Neural cell (in vitro differentiated cells): ENCODE measurements at regions not wholly inside any gene's neighbourhood (a gene's known extent, or its start where the extent isn't known, plus 50 kb on each side); places are given as distances from the start of the nearest gene placed in this dataset.

Experiments
- H2AFZ ChIP-seq: fragments of 200-600, 300-800 bp; sonication (generic), shearing (Covaris generic); 2 replicates; pipeline ENCODE4 v1.6.0; 2014; ENCODE audit warnings: low read depth, mild to moderate bottlenecking, antibody characterized with exemption, low read length, moderate library complexity
- H3F3A ChIP-seq: fragments of 200-600 bp; shearing (Covaris generic); 2 replicates; pipeline ENCODE4 v1.6.1; 2016; ENCODE audit warnings: mild to moderate bottlenecking, moderate library complexity, mixed read lengths, antibody characterized with exemption, low read length; ENCODE audit not compliant: insufficient read depth, poor library complexity, severe bottlenecking
- H3K27ac ChIP-seq: fragments of 200-600, 300-800 bp; sonication (generic), shearing (Covaris generic); 2 replicates; pipeline ENCODE4 v1.5.1; 2014; ENCODE audit warnings: mild to moderate bottlenecking, low read length, moderate library complexity
- H3K27me3 ChIP-seq: fragments of 300-800, 200-600 bp; sonication (generic), shearing (Covaris generic); 2 replicates; pipeline ENCODE4 v1.6.0; 2014; ENCODE audit warnings: mild to moderate bottlenecking, low read depth, low read length, moderate library complexity; ENCODE audit not compliant: insufficient read depth
- H3K36me3 ChIP-seq: fragments of 300-800, 200-600 bp; sonication (generic), shearing (Covaris generic); 2 replicates; pipeline ENCODE4 v1.5.1; 2014; ENCODE audit warnings: mild to moderate bottlenecking, antibody characterized with exemption, low read length, moderate library complexity; ENCODE audit not compliant: insufficient read depth
- H3K4me2 ChIP-seq: fragments of 300-800, 200-600 bp; sonication (generic), shearing (Covaris generic); 2 replicates; pipeline ENCODE4 v1.6.0; 2014; ENCODE audit warnings: mild to moderate bottlenecking, low read length
- H3K4me3 ChIP-seq: fragments of 300-800, 200-600 bp; sonication (generic), shearing (Covaris generic); 2 replicates; pipeline ENCODE4 v1.5.1; 2014; ENCODE audit warnings: mild to moderate bottlenecking, low read length, moderate library complexity
- H3K79me2 ChIP-seq: fragments of 200-600 bp; shearing (Covaris generic); replicated peaks from 2 replicates; pipeline ENCODE4 v1.6.0; 2014; ENCODE audit warnings: mild to moderate bottlenecking, low read length, moderate library complexity; ENCODE audit not compliant: insufficient read depth
- H3K9ac ChIP-seq: fragments of 300-800, 200-600 bp; sonication (generic), shearing (Covaris generic); 2 replicates; pipeline ENCODE4 v1.6.1; 2016; ENCODE audit warnings: mild to moderate bottlenecking, low read length, mixed read lengths
- H3K9me2 ChIP-seq: fragments of 200-600 bp; shearing (Covaris generic); 2 replicates; pipeline ENCODE4 v1.6.1; 2016; ENCODE audit warnings: mild to moderate bottlenecking, low read length, mixed read lengths; ENCODE audit not compliant: insufficient read depth
- H3K9me3 ChIP-seq: fragments of 200-600, 300-800 bp; sonication (generic), shearing (Covaris generic); 2 replicates; pipeline ENCODE4 v1.6.1; 2016; ENCODE audit warnings: mild to moderate bottlenecking, mixed run types, low read length, moderate library complexity, mixed read lengths
- H4K20me1 ChIP-seq: fragments of 200-600 bp; shearing (Covaris generic); 2 replicates; pipeline ENCODE4 v1.6.1; 2016; ENCODE audit warnings: mild to moderate bottlenecking, mixed run types; ENCODE audit not compliant: insufficient read depth
- CTCF ChIP-seq: fragments of 450-650 bp; IDR thresholded peaks from 2 replicates; pipeline ENCODE4 v1.5.1; 2014; ENCODE audit warnings: antibody characterized with exemption, mild to moderate bottlenecking, moderate library complexity; ENCODE audit not compliant: poor library complexity, severe bottlenecking
- EP300 ChIP-seq: fragments of 450-650 bp; conservative IDR thresholded peaks from 2 replicates; pipeline ENCODE4 v1.6.1; 2014; ENCODE audit warnings: antibody characterized with exemption, mild to moderate bottlenecking, moderate library complexity; ENCODE audit not compliant: poor library complexity, severe bottlenecking
- EZH2 ChIP-seq: fragments of 200-600, 300-800 bp; shearing (Covaris generic), sonication (generic); IDR thresholded peaks from 2 replicates; pipeline ENCODE4 v1.6.1; 2014; ENCODE audit warnings: antibody characterized with exemption, low read length, borderline replicate concordance, mild to moderate bottlenecking; ENCODE audit not compliant: insufficient read depth, poor library complexity, severe bottlenecking
- MXI1 ChIP-seq: fragments of 450-650 bp; conservative IDR thresholded peaks from 2 replicates; pipeline ENCODE4 v1.6.1; 2014; ENCODE audit warnings: antibody characterized with exemption, mild to moderate bottlenecking; ENCODE audit not compliant: poor library complexity, severe bottlenecking
- POLR2AphosphoS5 ChIP-seq: IDR thresholded peaks from 2 replicates; pipeline ENCODE4 v1.6.1; 2012
- RAD21 ChIP-seq: fragments of 450-650 bp; conservative IDR thresholded peaks from 2 replicates; pipeline ENCODE4 v1.6.1; 2014; ENCODE audit warnings: antibody characterized with exemption, mild to moderate bottlenecking, moderate library complexity
- REST ChIP-seq: IDR thresholded peaks from 2 replicates; pipeline ENCODE4 v1.6.1; 2012; ENCODE audit warnings: borderline replicate concordance
- SMC3 ChIP-seq: fragments of 450-650 bp; conservative IDR thresholded peaks from 2 replicates; pipeline ENCODE4 v1.6.1; 2014; ENCODE audit warnings: antibody characterized with exemption, mild to moderate bottlenecking, moderate library complexity; ENCODE audit not compliant: poor library complexity
- TAF1 ChIP-seq: IDR thresholded peaks from 2 replicates; pipeline ENCODE4 v1.6.1; 2012; ENCODE audit warnings: low read depth

GRCh38 chr14:49508124-49508523, 78.1 kb downstream of the RPS29 start:
- no peaks in the 10 kb centered on the region for H3K9me3 ChIP-seq

GRCh38 chr14:49506650-49507049, 79.5 kb downstream of the RPS29 start:
- Histone ChIP-seq H3K36me3 (no peaks in the 10 kb centered on the region), H3K27me3 (no peaks in the 10 kb centered on the region), H3K27ac (no peak overlapping the region), H2AFZ (no peak overlapping the region), H3K4me3 (no peak overlapping the region), H3F3A (no peaks in the 10 kb centered on the region), H4K20me1 (no peaks in the 10 kb centered on the region), H3K9ac (no peak overlapping the region), H3K9me3 (no peaks in the 10 kb centered on the region), H3K4me2 (no peak overlapping the region), H3K9me2 (no peaks in the 10 kb centered on the region), H3K79me2 (no peaks in the 10 kb centered on the region)
- TF ChIP-seq CTCF: no peak
- no peak for TF ChIP-seq MXI1
- no peak for TF ChIP-seq SMC3
- TF ChIP-seq TAF1: no peak
- TF ChIP-seq POLR2AphosphoS5: no peak
- no peak for TF ChIP-seq RAD21
- no peak for TF ChIP-seq REST
- no peak for TF ChIP-seq EZH2

More at GRCh38 chr14:49508124-49508523, 78.1 kb downstream of the RPS29 start:
- no peaks in the 10 kb centered on the region for H3K9me2 ChIP-seq
- no peaks in the 10 kb centered on the region for H4K20me1 ChIP-seq
- no peak overlapping the region for H3K9ac ChIP-seq
- no peaks in the 10 kb centered on the region for H3F3A ChIP-seq
- TF ChIP-seq RAD21 (no peak), TAF1 (no peak), CTCF (no peak), REST (no peak), SMC3 (no peak), MXI1 (no peak), EP300 (no peak)
- no peaks in the 10 kb centered on the region for H3K27me3 ChIP-seq
- H3K79me2 ChIP-seq: no peaks in the 10 kb centered on the region
- no peak overlapping the region for H3K4me2 ChIP-seq
- H3K36me3 ChIP-seq: no peaks in the 10 kb centered on the region
- no peak overlapping the region for H2AFZ ChIP-seq
- no peak overlapping the region for H3K4me3 ChIP-seq
- H3K27ac ChIP-seq: no peak overlapping the region
